Right ventricle myocardium superior (tissue), 1 donor: ENCODE measurements at regions not wholly inside any gene's neighbourhood (a gene's known extent, or its start where the extent isn't known, plus 50 kb on each side); places are given as distances from the start of the nearest gene placed in this dataset.
"Not testable (repeated sequence)": the region's sequence is repeated elsewhere in the genome, so short reads cannot be mapped to it uniquely, and the experiment has no call there.

Experiments used
- ATAC-seq: fragments of 200-7000 bp; cut with Tn5 transposase; one replicate; pipeline ENCODE4 v1.9.1; 2020; ENCODE audit warnings: mild to moderate bottlenecking; ENCODE audit not compliant: poor library complexity
- DNase-seq: peaks from one replicate; pipeline ENCODE4 v3.0.0-alpha.2; 2020
- intact Hi-C: fragments of 100-400 bp; cut with DNase I; formaldehyde crosslinking; loops from one replicate; pipeline ENCODE4 v1.11.2; 2022
- donor health status: DM: no; HTN: yes; CAD: no; lungs with severe emphysema.

- DNase-seq (no peak), ATAC-seq (no peak)
- intact Hi-C loops, result loop anchor here (10.0 kb wide), 1 partner anchor 187 kb away; no protein-coding TSS in a partner anchor
Observed at GRCh38 chr1:232437510-232437909, 192.4 kb downstream of the SIPA1L2 start.

- intact Hi-C loops, result loop anchor here (10.0 kb wide), 1 partner anchor 189 kb away; no protein-coding TSS in a partner anchor
- peak; percentile 59 for DNase-seq
Observed at GRCh38 chr1:232435729-232436128, 194.2 kb downstream of the SIPA1L2 start.

GRCh38 chr1:232432313-232432712 lies 197.6 kb downstream of the SIPA1L2 start:
- intact Hi-C loops, result loop anchor here (10.0 kb wide), 1 partner anchor 192 kb away; no protein-coding TSS in a partner anchor
- peak; percentile 59 for DNase-seq
- no peak for ATAC-seq

More at GRCh38 chr1:232435729-232436128, 194.2 kb downstream of the SIPA1L2 start:
- peak; percentile 26 for ATAC-seq

GRCh38 chr1:232431748-232432147 lies 198.2 kb downstream of the SIPA1L2 start:
- DNase-seq (no peak), ATAC-seq (peak; percentile 65)
- intact Hi-C loops, result loop anchor here (10.0 kb wide), 1 partner anchor 193 kb away; no protein-coding TSS in a partner anchor

GRCh38 chr1:232431326-232431725 lies 198.6 kb downstream of the SIPA1L2 start:
- DNase-seq (no peak), ATAC-seq (no peak)
- intact Hi-C loops, result loop anchor here (10.0 kb wide), 1 partner anchor 193 kb away; no protein-coding TSS in a partner anchor

- ATAC-seq, result no peak
- intact Hi-C loops, result loop anchor here (10.0 kb wide), 1 partner anchor 194 kb away; no protein-coding TSS in a partner anchor
- DNase-seq, result no peak
Observed at GRCh38 chr1:232430467-232430866, 199.5 kb downstream of the SIPA1L2 start.

DNA sequence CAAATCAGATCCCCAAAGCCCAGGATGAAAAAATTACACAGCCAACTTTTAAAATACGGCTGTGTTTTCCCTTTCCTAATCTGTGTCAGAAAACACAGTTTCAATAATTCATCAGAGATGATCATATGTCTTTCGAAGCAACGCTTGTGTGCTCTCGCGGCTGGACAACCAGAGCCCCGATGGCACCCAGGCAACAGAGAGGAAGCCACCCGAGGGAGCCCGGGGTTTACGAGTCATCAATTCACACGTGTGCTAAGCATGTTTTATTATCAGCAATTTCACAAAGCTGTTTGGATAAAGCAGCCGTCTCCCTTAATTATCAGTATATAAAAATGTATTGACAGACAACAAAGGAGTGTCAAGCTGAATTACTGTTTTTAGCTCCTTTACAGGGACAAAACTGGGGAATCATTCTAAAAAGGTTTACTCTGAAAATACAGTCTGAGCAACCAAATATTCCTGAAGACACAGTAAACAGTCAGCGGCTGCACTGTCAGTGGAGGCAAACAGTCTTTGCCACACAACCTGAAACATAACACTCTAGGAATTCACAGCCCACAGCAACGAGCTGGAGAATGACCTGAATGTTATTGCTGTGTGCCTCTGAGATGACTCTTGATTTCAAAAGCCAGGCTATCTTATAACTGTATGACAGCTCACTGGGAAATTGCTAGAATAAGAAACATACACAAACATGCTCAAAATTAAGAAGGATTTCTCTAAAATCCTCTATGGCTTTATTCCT lies 201.0 kb downstream of the SIPA1L2 start:
- intact Hi-C loops, result no loop called here
- no peak for DNase-seq
- peak; percentile 66 for ATAC-seq

DNA sequence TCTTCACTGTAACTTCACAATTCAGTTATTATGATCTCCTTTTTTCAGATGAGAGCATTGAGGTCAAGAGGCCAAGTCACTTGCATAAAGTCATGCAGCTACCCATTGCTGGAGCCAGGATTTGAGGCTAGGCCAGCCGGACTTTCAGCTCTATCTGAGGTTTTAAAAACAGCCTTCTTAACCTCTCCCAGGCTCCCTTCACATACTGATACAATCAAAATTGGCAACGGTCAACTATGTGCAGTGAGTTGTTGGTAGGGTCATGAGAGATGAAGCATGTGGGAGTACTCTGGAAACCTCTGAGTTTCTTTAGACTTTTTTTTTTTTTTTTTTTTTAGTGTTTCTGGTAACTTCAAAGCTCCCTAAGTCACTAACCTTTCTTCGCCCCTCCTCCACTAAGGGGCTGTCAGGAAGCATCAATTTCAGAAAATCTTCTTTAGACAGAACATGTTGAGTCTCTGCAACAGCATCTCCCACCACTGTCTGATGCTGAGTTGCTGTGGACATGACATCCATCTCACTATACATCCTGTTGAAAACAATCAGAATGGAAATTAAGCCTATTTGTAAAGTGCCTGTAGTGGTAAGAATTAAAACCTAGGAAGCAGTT lies 201.8 kb downstream of the SIPA1L2 start:
- DNase-seq, result no peak
- no peak for ATAC-seq
- intact Hi-C loops, result no loop called here

DNA sequence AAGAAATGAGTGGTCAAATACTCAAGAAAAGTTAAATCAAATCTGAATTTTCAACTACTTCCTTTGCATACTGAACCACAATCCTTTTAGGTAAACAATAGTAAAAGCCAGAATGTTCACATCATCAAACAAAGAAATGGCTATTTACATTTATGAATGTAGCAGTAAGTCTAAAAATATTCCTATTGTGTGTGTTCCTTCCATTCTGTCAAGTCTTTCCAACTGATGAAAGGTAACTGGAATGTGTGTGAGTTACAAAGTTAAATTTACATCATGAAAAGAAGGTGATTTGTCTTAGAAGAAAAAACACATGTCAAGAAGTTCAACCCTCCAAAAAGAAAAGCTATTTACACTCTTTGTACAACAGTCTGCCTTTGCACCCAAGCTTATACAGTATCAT lies 203.1 kb downstream of the SIPA1L2 start:
- DNase-seq, result no peak
- intact Hi-C loops, result no loop called here

GRCh38 chr1:232425421-232425820 lies 204.5 kb downstream of the SIPA1L2 start:
- intact Hi-C loops, result no loop called here

More for the DNA sequence above, 203.1 kb downstream of the SIPA1L2 start:
- ATAC-seq, result no peak

DNA sequence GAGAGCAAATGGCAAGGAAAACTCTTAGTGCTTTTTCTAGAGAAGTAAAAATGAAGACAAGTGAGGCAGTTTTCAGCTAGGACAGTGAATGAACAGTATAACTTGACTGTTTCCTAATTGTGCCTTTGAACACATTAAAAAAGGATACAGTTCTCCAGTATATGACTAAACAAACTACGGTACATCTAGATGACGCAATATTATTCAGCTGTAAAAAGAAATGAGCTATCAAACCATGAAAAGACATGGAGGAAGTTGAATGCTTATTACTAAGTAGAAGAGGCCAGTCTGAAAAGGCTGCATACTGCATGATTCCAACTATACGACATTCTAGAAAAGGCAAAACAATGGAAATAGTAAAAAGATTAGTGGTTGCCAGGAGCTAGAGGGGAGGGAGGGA lies 206.3 kb downstream of the SIPA1L2 start:
- intact Hi-C loops, result no loop called here
- no peak for DNase-seq
- ATAC-seq, result no peak

More at GRCh38 chr1:232425421-232425820, 204.5 kb downstream of the SIPA1L2 start:
- ATAC-seq (no peak), DNase-seq (no peak)

- intact Hi-C loops, result no loop called here
- no peak for ATAC-seq
- DNase-seq, result no peak
Observed at GRCh38 chr1:232422898-232423297, 207.0 kb downstream of the SIPA1L2 start.

DNA sequence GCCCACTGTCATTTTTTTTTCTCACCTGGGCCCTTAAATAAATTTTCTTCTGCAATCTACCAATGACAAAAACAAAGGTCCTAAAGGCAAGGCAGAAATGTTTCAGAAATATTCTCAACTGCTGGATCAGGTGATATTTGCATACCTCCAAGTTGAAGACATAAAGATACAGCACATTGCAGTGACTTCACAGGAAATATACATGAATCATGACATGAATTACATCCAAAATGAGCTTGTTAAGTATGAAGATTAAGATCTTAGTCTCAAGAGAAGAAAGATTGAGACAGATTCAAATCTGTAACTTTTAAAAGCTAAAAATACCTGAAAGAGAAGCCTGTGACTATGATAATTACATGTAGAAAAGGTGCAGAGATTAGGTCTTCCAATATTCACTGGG lies 207.8 kb downstream of the SIPA1L2 start:
- DNase-seq (no peak), ATAC-seq (no peak)
- intact Hi-C loops, result no loop called here

DNA sequence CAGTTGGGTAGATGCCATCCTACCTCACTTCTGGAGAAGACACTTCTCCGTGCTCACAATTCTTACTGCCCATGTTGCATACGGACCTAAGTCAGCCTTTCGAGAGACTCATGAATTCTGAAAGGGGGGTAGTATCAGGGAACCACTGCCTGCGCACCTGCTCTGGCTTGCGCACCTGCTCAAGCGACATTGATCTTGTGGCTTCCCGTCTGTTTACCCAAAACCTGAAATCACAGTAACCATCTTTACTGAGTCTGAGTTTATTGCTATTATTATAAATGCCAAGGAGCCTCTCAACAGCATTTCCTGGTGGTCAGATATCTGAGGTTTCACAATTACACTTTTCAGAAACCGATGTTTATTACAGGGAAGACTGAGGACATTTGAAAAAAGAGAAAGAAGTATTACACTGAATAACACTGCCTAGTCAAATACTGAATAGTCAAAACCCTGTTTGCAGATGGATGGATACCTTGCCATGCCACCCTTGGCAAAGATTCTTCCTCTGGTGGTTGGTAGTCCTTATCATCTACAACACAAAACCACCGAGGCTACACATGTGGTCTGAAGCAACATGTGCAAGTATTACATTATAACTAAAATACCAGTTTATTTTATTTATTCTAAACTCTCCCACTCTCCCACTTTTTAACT lies 208.7 kb downstream of the SIPA1L2 start:
- ATAC-seq, result no peak
- intact Hi-C loops, result no loop called here
- no peak for DNase-seq

GRCh38 chr1:232417636-232418248 lies 212.2 kb downstream of the SIPA1L2 start:
- DNase-seq (no peak), ATAC-seq (no peak)
- intact Hi-C loops, result no loop called here

- ATAC-seq (no peak), DNase-seq (no peak)
- intact Hi-C loops, result no loop called here
Observed at GRCh38 chr1:232416026-232416568, 213.8 kb downstream of the SIPA1L2 start.

GRCh38 chr1:232415481-232415880 lies 214.5 kb downstream of the SIPA1L2 start:
- ATAC-seq, intact Hi-C loops, DNase-seq: not testable (repeated sequence)

- DNase-seq (no peak), ATAC-seq (peak; percentile 60)
- intact Hi-C loops, result no loop called here
Observed at GRCh38 chr1:232414100-232414499, 215.8 kb downstream of the SIPA1L2 start.

DNA sequence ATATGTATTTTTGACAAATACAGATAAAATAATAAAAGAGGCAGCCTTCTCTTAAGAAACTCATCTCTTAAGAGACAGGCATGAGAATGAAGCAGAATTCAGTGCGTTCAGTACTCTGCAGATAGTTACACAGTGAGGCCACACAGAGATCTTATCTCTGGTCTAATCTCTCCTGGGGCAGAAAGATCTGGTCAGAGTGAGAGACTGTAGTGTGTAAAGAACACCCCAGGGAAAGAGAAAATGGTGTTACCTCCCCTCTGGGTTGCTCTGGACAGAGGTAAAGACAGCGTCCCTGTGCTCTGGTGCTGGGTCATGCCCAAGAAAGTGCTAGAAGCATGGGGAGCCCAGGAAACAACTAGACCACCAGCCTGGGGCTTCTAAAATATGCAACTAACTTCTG lies 216.3 kb downstream of the SIPA1L2 start:
- ATAC-seq (peak; percentile 12), DNase-seq (no peak)
- intact Hi-C loops, result no loop called here
